Activated T-helper 17 cell treated with anti-CD3 and anti-CD28 coated beads, Interleukin-2, amount 50 U/mL, for 72 hours (primary cell): ENCODE measurements at regions not wholly inside any gene's neighbourhood (a gene's known extent, or its start where the extent isn't known, plus 50 kb on each side); places are given as distances from the start of the nearest gene placed in this dataset.
"Not testable (repeated sequence)": the region's sequence is repeated elsewhere in the genome, so short reads cannot be mapped to it uniquely, and the experiment has no call there.

Source experiments
- ATAC-seq: fragments of 150-1000 bp; cut with Tn5 transposase; replicated peaks from 2 replicates; pipeline ENCODE4 v1.10.0; 2021; ENCODE audit warnings: mild to moderate bottlenecking, moderate library complexity
- H3K27ac Mint-ChIP-seq: one replicate; pipeline ENCODE4 v1.8.0; 2022; ENCODE audit warnings: mixed read lengths
- H3K27me3 Mint-ChIP-seq: one replicate; pipeline ENCODE4 v1.8.0; 2022; ENCODE audit warnings: mixed read lengths
- H3K36me3 Mint-ChIP-seq: one replicate; pipeline ENCODE4 v1.8.0; 2022; ENCODE audit warnings: low read depth, mild to moderate bottlenecking, mixed read lengths
- H3K4me1 Mint-ChIP-seq: one replicate; pipeline ENCODE4 v1.8.0; 2022; ENCODE audit warnings: mixed read lengths
- H3K4me3 Mint-ChIP-seq: one replicate; pipeline ENCODE4 v1.8.0; 2022; ENCODE audit warnings: mild to moderate bottlenecking, mixed read lengths
- H3K9me3 Mint-ChIP-seq: one replicate; pipeline ENCODE4 v1.8.0; 2022; ENCODE audit warnings: mixed read lengths

DNA sequence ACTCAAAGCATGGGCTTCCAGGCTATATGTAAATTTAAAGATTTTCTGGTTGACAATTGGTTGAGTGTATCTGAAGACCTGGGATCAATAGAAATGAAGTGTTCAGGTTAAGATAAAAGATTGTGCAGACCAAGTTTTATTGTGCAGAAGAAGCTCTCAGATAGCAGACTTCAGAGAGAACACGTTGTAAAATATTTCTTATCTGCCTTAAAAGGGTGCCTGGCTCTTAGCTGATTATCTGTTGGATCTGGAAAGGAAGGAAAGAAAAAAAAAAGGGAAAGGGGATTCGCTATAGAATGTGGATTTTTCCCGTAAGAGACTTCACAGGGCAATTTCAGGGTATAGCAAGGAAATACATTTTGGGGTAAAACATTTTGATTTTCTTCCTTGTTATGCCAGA lies 523.2 kb downstream of the EDEM1 start:
- H3K27me3 Mint-ChIP-seq = peaks cover 4% of the 10 kb centered on the region
- no peaks in the 10 kb centered on the region for H3K9me3 Mint-ChIP-seq
- no peaks in the 10 kb centered on the region for H3K36me3 Mint-ChIP-seq
- ATAC-seq = no peak
- H3K27ac Mint-ChIP-seq = no peak overlapping the region
- H3K4me1 Mint-ChIP-seq = no peaks in the 10 kb centered on the region
- H3K4me3 Mint-ChIP-seq = no peak overlapping the region

DNA sequence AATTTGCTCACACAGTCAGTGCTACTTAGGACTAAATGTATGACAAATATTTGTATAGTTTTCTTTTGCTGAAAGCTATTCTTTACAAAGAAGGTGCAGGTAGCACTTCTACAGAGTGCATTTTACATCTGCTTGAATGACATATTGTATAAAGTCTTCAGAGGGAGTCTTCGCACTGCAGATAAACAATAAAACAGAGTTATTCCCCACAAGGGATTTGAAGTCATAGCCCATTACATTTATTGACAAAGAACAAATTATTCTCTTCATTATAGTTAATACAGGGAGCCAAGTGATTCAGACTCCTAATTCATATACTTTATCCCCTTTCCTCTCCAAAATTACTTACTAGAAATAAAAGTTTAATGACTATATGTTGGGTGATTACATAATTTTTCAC lies 529.7 kb downstream of the EDEM1 start:
- H3K4me3 Mint-ChIP-seq = no peak overlapping the region
- H3K36me3 Mint-ChIP-seq = no peaks in the 10 kb centered on the region
- no peaks in the 10 kb centered on the region for H3K4me1 Mint-ChIP-seq
- H3K9me3 Mint-ChIP-seq = peaks cover 3% of the 10 kb centered on the region
- H3K27me3 Mint-ChIP-seq = peaks cover 4% of the 10 kb centered on the region
- no peak overlapping the region for H3K27ac Mint-ChIP-seq
- ATAC-seq = no peak

DNA sequence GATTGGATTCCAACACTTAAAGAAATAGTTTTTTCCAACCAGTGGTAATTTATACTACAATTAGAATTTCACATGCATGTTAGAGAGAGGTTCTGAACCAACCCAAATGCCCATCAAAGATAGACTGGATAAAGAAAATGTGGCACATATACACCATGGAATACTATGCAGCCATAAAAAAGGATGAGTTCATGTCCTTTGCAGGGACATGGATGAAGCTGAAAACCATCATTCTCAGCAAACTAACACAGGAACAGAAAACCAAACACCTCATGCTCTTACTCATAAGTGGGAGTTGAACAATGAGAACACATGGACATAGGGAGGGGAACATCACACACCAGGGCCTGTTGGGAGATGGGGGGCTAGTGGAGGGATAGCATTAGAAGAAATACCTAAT lies 532.2 kb downstream of the EDEM1 start:
- not testable (repeated sequence) for H3K27me3 Mint-ChIP-seq, ATAC-seq

DNA sequence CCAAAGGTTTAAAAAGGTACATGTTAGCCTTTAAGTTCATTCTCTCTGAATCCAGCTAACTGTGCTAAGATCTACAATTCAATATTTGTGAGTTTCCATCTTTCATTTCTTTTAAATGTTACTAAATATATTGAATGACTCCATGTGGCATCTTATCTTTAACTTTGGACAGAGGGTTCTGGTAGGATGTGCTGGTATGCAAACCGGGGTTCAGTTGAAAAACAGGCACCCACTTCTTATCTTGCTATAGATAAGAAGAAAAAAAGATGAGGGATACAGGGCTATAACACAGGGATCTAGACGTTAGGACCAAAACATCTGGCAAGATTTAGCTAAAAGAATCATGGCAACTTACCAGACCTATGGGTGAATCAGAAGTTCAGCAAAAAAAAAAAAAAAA lies 538.3 kb downstream of the EDEM1 start:
- Mint-ChIP-seq H3K36me3 (no peaks in the 10 kb centered on the region), H3K27ac (no peak overlapping the region), H3K4me1 (no peaks in the 10 kb centered on the region), H3K4me3 (no peak overlapping the region), H3K27me3 (no peaks in the 10 kb centered on the region), H3K9me3 (no peaks in the 10 kb centered on the region)
- ATAC-seq = no peak

More for the DNA sequence above, 532.2 kb downstream of the EDEM1 start:
- H3K4me1 Mint-ChIP-seq, H3K9me3 Mint-ChIP-seq, H3K4me3 Mint-ChIP-seq, H3K27ac Mint-ChIP-seq, H3K36me3 Mint-ChIP-seq: not testable (repeated sequence)

DNA sequence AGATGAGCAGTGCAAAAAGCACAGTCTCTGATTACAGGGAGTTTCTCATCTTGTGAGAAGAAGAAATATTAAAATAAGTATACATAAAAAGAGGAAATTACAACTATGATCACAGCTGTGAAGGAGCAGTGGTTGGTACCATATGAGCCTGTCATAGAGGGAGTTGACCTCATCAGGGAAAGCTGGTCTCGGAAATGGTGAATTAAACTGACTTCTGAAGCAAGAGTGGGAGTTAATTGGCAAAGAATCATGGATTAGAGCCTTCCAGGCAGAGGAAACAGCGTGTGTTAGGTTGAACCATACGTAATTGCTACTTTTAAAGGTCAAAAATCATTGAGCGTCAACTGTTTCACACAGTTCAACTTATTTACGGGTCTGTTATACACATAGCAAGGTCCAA lies 539.1 kb downstream of the EDEM1 start:
- H3K36me3 Mint-ChIP-seq = no peaks in the 10 kb centered on the region

DNA sequence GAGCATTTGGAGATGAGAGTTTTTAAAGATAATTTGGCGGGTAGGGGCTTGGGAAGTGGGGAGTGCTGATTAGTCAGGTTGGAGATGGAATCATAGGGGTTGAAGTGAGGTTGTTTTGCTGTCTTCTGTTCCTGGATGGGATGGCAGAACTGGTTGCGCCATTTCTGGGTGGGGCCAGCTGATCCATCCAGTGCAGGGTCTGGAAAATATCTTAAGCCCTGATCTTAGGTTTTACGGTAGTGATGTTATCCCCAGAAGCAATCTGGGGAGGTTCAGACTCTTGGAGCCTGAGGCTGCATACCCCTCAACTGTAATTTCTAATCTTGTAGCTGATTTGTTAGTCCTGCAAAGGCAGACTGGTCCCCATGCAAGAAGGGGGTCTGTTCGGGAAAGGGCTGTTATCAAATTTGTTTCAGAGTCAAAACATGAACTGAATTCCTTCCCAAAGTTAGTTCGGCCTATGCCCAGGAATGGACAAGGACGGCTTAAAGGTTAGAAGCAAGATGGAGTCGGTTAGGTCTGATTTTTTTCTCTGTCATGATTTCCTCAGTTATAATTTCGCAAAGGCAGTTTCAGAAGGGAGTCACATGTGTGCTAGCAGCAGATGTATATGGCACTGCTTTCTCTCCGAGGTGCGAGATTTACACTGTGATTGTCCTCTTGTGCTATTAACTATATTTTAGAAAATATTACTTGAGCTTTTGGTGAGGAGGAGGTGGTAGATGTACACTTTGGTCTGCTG lies 540.4 kb downstream of the EDEM1 start:
- no peak overlapping the region for H3K4me3 Mint-ChIP-seq
- H3K36me3 Mint-ChIP-seq = no peaks in the 10 kb centered on the region
- ATAC-seq = no peak
- no peaks in the 10 kb centered on the region for H3K27me3 Mint-ChIP-seq
- no peak overlapping the region for H3K27ac Mint-ChIP-seq
- no peaks in the 10 kb centered on the region for H3K9me3 Mint-ChIP-seq
- no peaks in the 10 kb centered on the region for H3K4me1 Mint-ChIP-seq

More for the DNA sequence above, 539.1 kb downstream of the EDEM1 start:
- no peak for ATAC-seq
- no peak overlapping the region for H3K27ac Mint-ChIP-seq
- no peaks in the 10 kb centered on the region for H3K4me1 Mint-ChIP-seq
- no peaks in the 10 kb centered on the region for H3K27me3 Mint-ChIP-seq
- no peaks in the 10 kb centered on the region for H3K9me3 Mint-ChIP-seq
- no peak overlapping the region for H3K4me3 Mint-ChIP-seq

DNA sequence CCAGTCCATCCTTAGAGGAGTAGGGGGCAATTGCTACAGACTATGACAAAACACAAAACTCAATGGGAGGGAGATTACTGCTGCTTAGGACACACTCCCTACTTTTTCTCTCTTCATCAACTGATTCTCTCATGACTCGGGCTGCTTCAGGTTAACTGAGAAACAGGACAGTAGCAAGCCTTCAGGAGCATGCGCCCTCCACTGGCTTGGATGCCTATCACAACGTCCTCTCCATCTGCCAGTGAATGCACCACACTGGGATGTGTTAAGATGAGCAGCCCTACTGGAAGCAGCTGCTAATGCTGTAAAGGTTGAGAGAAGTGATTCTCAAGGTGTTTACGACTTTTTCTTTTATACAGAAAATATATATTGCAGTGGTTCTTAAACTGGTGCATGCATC lies 542.3 kb downstream of the EDEM1 start:
- no peak overlapping the region for H3K27ac Mint-ChIP-seq
- H3K4me1 Mint-ChIP-seq = no peaks in the 10 kb centered on the region
- H3K27me3 Mint-ChIP-seq = peaks cover 4% of the 10 kb centered on the region
- H3K9me3 Mint-ChIP-seq = no peaks in the 10 kb centered on the region
- no peak for ATAC-seq
- H3K36me3 Mint-ChIP-seq = no peaks in the 10 kb centered on the region
- H3K4me3 Mint-ChIP-seq = no peak overlapping the region

DNA sequence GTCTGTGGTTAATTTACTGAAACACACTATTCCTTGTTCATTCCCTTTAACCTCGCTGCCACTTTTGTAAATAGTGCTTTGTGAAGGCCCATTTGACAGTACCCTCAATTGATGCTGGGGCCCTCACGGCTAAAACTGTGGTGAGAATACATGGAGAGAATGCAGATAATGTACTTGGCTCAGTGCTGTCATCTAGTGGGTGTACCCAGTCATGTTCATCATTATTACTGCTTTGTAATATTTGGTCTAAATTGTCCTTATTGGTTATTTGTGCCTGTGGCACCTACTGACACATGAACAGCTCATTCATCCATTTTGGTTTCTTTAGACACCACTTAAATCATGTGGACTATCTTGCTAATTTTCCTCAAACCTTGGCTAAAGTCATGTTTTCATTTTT lies 543.6 kb downstream of the EDEM1 start:
- H3K36me3 Mint-ChIP-seq = no peaks in the 10 kb centered on the region
- no peak overlapping the region for H3K27ac Mint-ChIP-seq
- ATAC-seq = no peak
- no peaks in the 10 kb centered on the region for H3K9me3 Mint-ChIP-seq
- no peak overlapping the region for H3K4me3 Mint-ChIP-seq
- peaks cover 4% of the 10 kb centered on the region for H3K27me3 Mint-ChIP-seq
- H3K4me1 Mint-ChIP-seq = no peaks in the 10 kb centered on the region

DNA sequence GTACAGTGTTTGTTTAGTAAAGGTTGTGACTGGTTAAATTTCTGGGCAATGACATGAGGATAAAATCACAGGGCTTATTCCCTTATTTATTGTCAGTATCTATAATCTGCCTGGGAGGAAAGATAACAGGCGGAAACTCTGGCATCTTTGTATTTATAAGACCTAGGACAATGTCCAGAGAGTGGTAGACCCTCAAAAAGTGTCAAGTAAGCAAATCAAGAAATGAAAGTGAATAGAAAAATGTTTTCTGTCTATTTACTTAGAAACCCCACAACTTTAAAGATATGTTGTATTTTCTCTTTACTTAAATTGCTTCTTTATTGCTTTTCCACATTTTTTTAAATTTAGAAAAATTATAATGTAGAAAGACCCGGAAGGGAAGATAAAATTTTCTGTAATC lies 544.6 kb downstream of the EDEM1 start:
- no peaks in the 10 kb centered on the region for H3K36me3 Mint-ChIP-seq
- H3K4me3 Mint-ChIP-seq = no peak overlapping the region
- no peak for ATAC-seq
- H3K27me3 Mint-ChIP-seq = peaks cover 7% of the 10 kb centered on the region
- no peak overlapping the region for H3K27ac Mint-ChIP-seq
- H3K9me3 Mint-ChIP-seq = peaks cover 3% of the 10 kb centered on the region
- no peaks in the 10 kb centered on the region for H3K4me1 Mint-ChIP-seq

DNA sequence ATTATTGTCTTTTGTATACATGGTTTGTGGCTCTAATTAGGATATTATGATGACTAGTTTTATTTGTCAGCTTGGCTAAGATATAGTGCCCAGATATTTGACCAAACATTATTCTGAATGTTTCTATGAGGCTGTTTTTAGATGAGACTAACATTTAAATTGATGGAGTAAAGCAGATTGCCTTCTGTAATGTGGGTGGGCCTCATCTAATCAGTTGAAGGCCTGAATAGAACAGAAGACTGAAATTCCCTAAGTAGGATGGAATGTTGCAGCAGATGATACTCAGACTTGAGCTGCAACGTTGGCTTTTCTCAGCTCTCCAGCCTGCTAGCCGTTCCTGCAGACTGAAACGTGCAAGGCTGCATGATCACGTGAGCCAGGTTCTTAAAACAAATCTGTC lies 546.5 kb downstream of the EDEM1 start:
- H3K9me3 Mint-ChIP-seq = peaks cover 7% of the 10 kb centered on the region
- no peak overlapping the region for H3K4me3 Mint-ChIP-seq
- no peaks in the 10 kb centered on the region for H3K4me1 Mint-ChIP-seq
- peaks cover 10% of the 10 kb centered on the region for H3K27me3 Mint-ChIP-seq
- ATAC-seq = no peak
- H3K36me3 Mint-ChIP-seq = no peaks in the 10 kb centered on the region
- H3K27ac Mint-ChIP-seq = no peak overlapping the region

DNA sequence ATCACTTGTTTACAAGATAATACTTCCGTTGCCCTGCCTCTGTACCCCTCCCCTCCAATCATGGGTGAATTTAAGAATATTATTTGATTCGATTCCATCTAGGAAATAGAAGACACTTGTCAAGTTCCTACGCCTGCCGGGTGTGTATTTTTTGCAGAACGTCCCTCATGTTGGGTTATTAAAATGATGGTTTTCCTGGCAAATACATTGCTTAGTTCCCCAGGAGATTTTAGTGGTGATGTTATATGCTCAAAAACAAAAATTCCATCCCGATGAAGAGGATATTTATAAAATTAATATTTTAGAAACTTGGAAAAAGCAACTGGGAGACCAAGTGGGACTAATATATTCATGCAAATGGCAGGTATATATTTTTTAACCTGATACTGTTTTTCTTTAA lies 548.4 kb downstream of the EDEM1 start:
- H3K27ac Mint-ChIP-seq = no peak overlapping the region
- no peaks in the 10 kb centered on the region for H3K36me3 Mint-ChIP-seq
- peaks cover 7% of the 10 kb centered on the region for H3K9me3 Mint-ChIP-seq
- no peaks in the 10 kb centered on the region for H3K4me1 Mint-ChIP-seq
- no peak for ATAC-seq
- H3K4me3 Mint-ChIP-seq = no peak overlapping the region
- peaks cover 10% of the 10 kb centered on the region for H3K27me3 Mint-ChIP-seq

DNA sequence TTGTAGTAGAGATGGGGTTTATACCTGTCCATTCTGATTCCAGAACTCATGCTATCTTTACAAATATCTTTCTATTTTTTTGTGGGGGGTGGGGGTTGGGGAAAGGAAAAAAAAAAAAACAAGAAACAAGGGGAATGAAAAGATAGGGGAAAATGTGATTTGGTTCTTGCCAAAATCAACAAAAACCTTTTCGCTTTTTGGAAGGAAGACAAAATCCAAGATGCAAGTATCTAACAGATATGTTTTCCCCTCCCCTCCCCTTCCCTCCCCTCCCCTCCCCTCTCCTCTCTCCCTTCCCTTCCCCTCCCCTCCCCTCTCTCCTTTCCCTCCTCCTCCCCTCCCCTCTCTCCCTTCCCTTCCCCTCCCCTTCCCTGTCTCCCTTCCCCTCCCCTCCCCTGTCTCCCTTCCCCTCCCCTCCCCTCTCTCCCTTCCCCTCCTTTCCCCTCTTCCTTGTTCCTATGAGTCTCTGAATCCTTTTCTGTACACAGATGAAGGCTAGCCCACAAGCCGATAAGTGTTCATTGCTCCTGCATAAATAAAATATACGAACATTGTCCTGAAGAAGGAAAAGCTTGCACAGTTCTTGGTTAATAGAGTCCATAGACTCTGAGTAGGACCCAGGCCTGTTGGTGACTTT lies 551.9 kb downstream of the EDEM1 start:
- Mint-ChIP-seq H3K27ac (no peak overlapping the region), H3K36me3 (no peaks in the 10 kb centered on the region), H3K9me3 (peaks cover 7% of the 10 kb centered on the region), H3K4me3 (no peak overlapping the region), H3K4me1 (no peaks in the 10 kb centered on the region), H3K27me3 (peaks cover 6% of the 10 kb centered on the region)
- ATAC-seq = no peak

DNA sequence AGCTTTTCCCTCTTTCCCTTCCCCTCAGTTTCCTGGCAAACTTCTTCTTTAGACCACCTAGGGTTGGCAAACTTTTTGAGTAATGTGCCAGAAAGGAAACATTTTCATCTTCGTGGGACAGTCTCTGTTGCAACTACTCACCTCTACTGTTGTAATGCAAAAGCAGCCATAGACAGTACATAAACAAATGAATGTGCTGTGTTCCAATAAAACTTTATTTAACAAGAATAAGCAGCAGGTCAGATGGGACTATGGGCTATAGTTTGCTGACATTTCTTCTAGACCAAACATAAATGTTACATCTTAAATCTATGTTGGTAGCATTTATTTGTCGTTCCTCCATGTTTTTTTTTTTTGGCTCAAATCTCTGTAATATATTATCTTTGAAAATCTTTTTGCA lies 552.4 kb downstream of the EDEM1 start:
- no peaks in the 10 kb centered on the region for H3K36me3 Mint-ChIP-seq
- no peak overlapping the region for H3K27ac Mint-ChIP-seq
- no peak overlapping the region for H3K4me3 Mint-ChIP-seq
- no peaks in the 10 kb centered on the region for H3K4me1 Mint-ChIP-seq
- no peak for ATAC-seq
- peaks cover 6% of the 10 kb centered on the region for H3K27me3 Mint-ChIP-seq
- peaks cover 7% of the 10 kb centered on the region for H3K9me3 Mint-ChIP-seq

DNA sequence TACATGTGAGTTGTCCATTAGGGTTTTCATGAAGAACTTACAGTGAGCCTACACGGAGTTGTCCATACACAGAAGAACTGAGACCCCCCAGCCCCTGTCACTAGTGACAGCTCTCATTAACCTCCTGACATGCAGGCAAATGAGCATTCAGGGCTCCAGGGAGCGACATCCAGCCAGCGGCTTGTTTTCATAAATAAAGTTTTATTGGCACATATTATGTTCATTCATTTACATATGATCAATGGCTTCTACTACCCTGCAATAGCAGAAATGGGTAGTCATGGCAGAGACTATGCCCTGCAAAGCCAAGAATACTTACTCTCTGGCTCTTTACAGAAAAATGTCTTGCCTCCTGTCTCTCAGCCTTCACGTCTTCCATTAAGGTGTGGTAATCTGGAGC lies 553.5 kb downstream of the EDEM1 start:
- no peak for ATAC-seq
- H3K27ac Mint-ChIP-seq = no peak overlapping the region
- H3K9me3 Mint-ChIP-seq = peaks cover 7% of the 10 kb centered on the region
- H3K4me1 Mint-ChIP-seq = no peaks in the 10 kb centered on the region
- peaks cover 6% of the 10 kb centered on the region for H3K27me3 Mint-ChIP-seq
- H3K4me3 Mint-ChIP-seq = no peak overlapping the region
- H3K36me3 Mint-ChIP-seq = no peaks in the 10 kb centered on the region

DNA sequence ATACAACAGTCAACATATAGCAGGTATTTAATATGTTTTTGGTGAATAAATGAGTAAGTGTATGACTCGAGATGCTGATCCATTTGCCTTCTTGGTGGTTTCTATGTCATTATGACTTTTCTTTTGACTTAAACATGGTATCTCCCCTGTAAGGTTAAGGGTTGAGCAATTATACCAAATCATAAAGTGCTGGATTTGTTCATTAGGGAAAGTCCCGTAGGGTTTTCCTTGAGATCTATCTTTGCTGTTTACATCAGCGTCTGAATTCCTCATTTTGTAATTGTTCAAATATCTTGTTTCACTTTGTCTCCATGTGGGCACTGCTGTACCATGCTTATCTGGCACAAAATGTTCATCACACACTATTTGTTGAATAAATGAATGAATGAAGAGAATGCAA lies 562.6 kb downstream of the EDEM1 start:
- Mint-ChIP-seq H3K4me1 (no peaks in the 10 kb centered on the region), H3K36me3 (no peaks in the 10 kb centered on the region), H3K4me3 (no peak overlapping the region), H3K27me3 (peaks cover 6% of the 10 kb centered on the region), H3K27ac (no peak overlapping the region), H3K9me3 (peaks cover 8% of the 10 kb centered on the region)
- ATAC-seq = no peak
